Mesenchymal stem cell (in vitro differentiated cells and primary cell): ENCODE measurements at regions not wholly inside any gene's neighbourhood (a gene's known extent, or its start where the extent isn't known, plus 50 kb on each side); places are given as distances from the start of the nearest gene placed in this dataset.

Experiments
- DNase-seq: peaks from one replicate; pipeline ENCODE4 v3.0.0-alpha.2; 2013
- H2AFZ ChIP-seq: one replicate; pipeline ENCODE4 v1.6.1; 2013; ENCODE audit warnings: low read depth, mild to moderate bottlenecking, control low read depth, inconsistent platforms, low read length, moderate library complexity
- H2AK5ac ChIP-seq: 2 replicates; pipeline ENCODE4 v1.6.1; 2013; ENCODE audit warnings: low read length, moderate library complexity, mild to moderate bottlenecking, inconsistent platforms; ENCODE audit not compliant: severe bottlenecking
- H2BK120ac ChIP-seq: one replicate; pipeline ENCODE4 v1.6.1; 2013; ENCODE audit warnings: low read depth, mild to moderate bottlenecking, inconsistent platforms, low read length, moderate library complexity
- H2BK12ac ChIP-seq, 2 experiments: one replicate each; pipeline ENCODE4 v1.6.1; 2013; ENCODE audit warnings: inconsistent platforms in 2 of 2, low read length in 2 of 2, mild to moderate bottlenecking in 2 of 2, moderate library complexity in 2 of 2, control low read depth in 1 of 2
- H2BK15ac ChIP-seq: one replicate; pipeline ENCODE4 v1.6.1; 2013; ENCODE audit warnings: mild to moderate bottlenecking, low read depth, inconsistent platforms; ENCODE audit not compliant: poor library complexity, severe bottlenecking
- H2BK5ac ChIP-seq: 2 replicates; pipeline ENCODE4 v1.6.1; 2013; ENCODE audit warnings: low read depth, mild to moderate bottlenecking, low read length, control low read depth, inconsistent platforms; ENCODE audit not compliant: poor library complexity, severe bottlenecking
- H3K14ac ChIP-seq, 2 experiments: one replicate each; pipeline ENCODE4 v1.6.1; 2013; ENCODE audit warnings: inconsistent platforms in 2 of 2, low read length in 2 of 2, control low read depth in 1 of 2, mild to moderate bottlenecking in 1 of 2, moderate library complexity in 1 of 2
- H3K18ac ChIP-seq, 2 experiments: one replicate each; pipeline ENCODE4 v1.6.1; 2013; ENCODE audit warnings: inconsistent platforms in 2 of 2, low read length in 2 of 2, control low read depth in 1 of 2, low read depth in 1 of 2, mild to moderate bottlenecking in 1 of 2
- H3K23ac ChIP-seq, 2 experiments: one replicate each; pipeline ENCODE4 v1.6.1; 2013; ENCODE audit warnings: inconsistent platforms in 2 of 2, low read length in 2 of 2, mild to moderate bottlenecking in 2 of 2, moderate library complexity in 2 of 2, control low read depth in 1 of 2
- H3K27ac ChIP-seq: 2 replicates; pipeline ENCODE4 v1.5.1; 2013; ENCODE audit warnings: mild to moderate bottlenecking, moderate library complexity, low read length, control low read depth, inconsistent platforms; ENCODE audit not compliant: poor library complexity, severe bottlenecking
- H3K27me3 ChIP-seq, 2 experiments: 2 replicates each; pipeline versions ENCODE4 v1.6.1 to v1.7.0; 2013; ENCODE audit warnings: low read length in 2 of 2, mild to moderate bottlenecking in 2 of 2, moderate library complexity in 2 of 2, control low read depth in 1 of 2, inconsistent platforms in 1 of 2; ENCODE audit not compliant: control insufficient read depth in 1 of 2, insufficient read depth in 1 of 2
- H3K36me3 ChIP-seq, 2 experiments: 2 replicates each; pipeline versions ENCODE4 v1.6.1 to v1.7.0; 2013; ENCODE audit warnings: low read length in 2 of 2, control low read depth in 1 of 2, inconsistent platforms in 1 of 2, low read depth in 1 of 2, mild to moderate bottlenecking in 1 of 2; ENCODE audit not compliant: insufficient read depth in 2 of 2, control insufficient read depth in 1 of 2
- H3K4ac ChIP-seq, 2 experiments: one replicate each; pipeline ENCODE4 v1.6.1; 2013; ENCODE audit warnings: inconsistent platforms in 2 of 2, low read length in 2 of 2, mild to moderate bottlenecking in 2 of 2, moderate library complexity in 2 of 2, control low read depth in 1 of 2, low read depth in 1 of 2
- H3K4me1 ChIP-seq: 2 replicates; pipeline ENCODE4 v1.6.1; 2013; ENCODE audit warnings: low read depth, low read length, control low read depth; ENCODE audit not compliant: control insufficient read depth, insufficient read depth
- H3K4me2 ChIP-seq: 2 replicates; pipeline ENCODE4 v1.6.1; 2013; ENCODE audit warnings: low read length, mild to moderate bottlenecking, inconsistent platforms; ENCODE audit not compliant: poor library complexity, severe bottlenecking
- H3K4me3 ChIP-seq, 2 experiments: 2 replicates each; pipeline versions ENCODE4 v1.5.1 to v1.7.0; 2013; ENCODE audit warnings: low read length in 2 of 2, mild to moderate bottlenecking in 2 of 2, control low read depth in 1 of 2, low read depth in 1 of 2; ENCODE audit not compliant: insufficient read depth in 1 of 2
- H3K79me1 ChIP-seq: replicated peaks from 2 replicates; pipeline ENCODE4 v1.6.1; 2013; ENCODE audit warnings: mild to moderate bottlenecking, control low read depth, low read length, inconsistent platforms; ENCODE audit not compliant: poor library complexity, severe bottlenecking
- H3K9ac ChIP-seq: 2 replicates; pipeline ENCODE4 v1.7.0; 2013; ENCODE audit warnings: mild to moderate bottlenecking, low read length, moderate library complexity
- H3K9me3 ChIP-seq: 2 replicates; pipeline ENCODE4 v1.7.0; 2013; ENCODE audit warnings: mild to moderate bottlenecking, low read length; ENCODE audit not compliant: control insufficient read depth
- H4K8ac ChIP-seq: one replicate; pipeline ENCODE4 v1.6.1; 2013; ENCODE audit warnings: inconsistent platforms, mild to moderate bottlenecking, low read length, moderate library complexity
- H4K91ac ChIP-seq: one replicate; pipeline ENCODE4 v1.6.1; 2013; ENCODE audit warnings: mild to moderate bottlenecking, low read length, inconsistent platforms
- WGBS: methylation state at CpG from one replicate; pipeline ENCODE4 v1.1.7; 2013; ENCODE audit warnings: mixed read lengths; 5-methylcytosine and 5-hydroxymethylcytosine counted together

- no peak for DNase-seq
- Histone ChIP-seq H3K36me3 (no peaks in the 10 kb centered on the region), H3K4me3 (no peak overlapping the region), H2BK12ac (no peak overlapping the region), H2BK15ac (no peak overlapping the region), H3K4me2 (no peak overlapping the region), H2AFZ (no peak overlapping the region), H3K79me1 (no peaks in the 10 kb centered on the region), H2BK5ac (no peak overlapping the region), H3K4me1 (peaks cover 3% of the 10 kb centered on the region), H2BK120ac (no peak overlapping the region), H2AK5ac (no peak overlapping the region), H3K18ac (no peak overlapping the region), H4K8ac (no peak overlapping the region), H4K91ac (no peak overlapping the region), H3K14ac (no peak overlapping the region), H3K9me3 (peaks cover 10% of the 10 kb centered on the region), H3K4ac (no peak overlapping the region), H3K27me3 (no peaks in the 10 kb centered on the region), H3K27ac (peak overlapping the region; percentile 76), H3K23ac (no peak overlapping the region), H3K9ac (no peak overlapping the region)
- WGBS: 90% methylated on average over 3 of the region's 3 CpGs
These were observed 121.3 kb upstream of the JADE1 start for GRCh38 chr4:128688033-128688721.

GRCh38 chr4:128686810-128687209, 122.7 kb upstream of the JADE1 start:
- Histone ChIP-seq H3K79me1 (no peaks in the 10 kb centered on the region), H3K27me3 (no peaks in the 10 kb centered on the region), H3K27ac (no peak overlapping the region), H3K18ac (no peak overlapping the region), H2BK5ac (no peak overlapping the region), H3K4me1 (peaks cover 3% of the 10 kb centered on the region), H2BK15ac (no peak overlapping the region), H2BK12ac (no peak overlapping the region), H3K4ac (no peak overlapping the region), H3K4me2 (no peak overlapping the region), H3K14ac (no peak overlapping the region), H3K9me3 (peaks cover 10% of the 10 kb centered on the region), H3K4me3 (no peak overlapping the region), H3K36me3 (no peaks in the 10 kb centered on the region), H4K91ac (no peak overlapping the region), H3K9ac (no peak overlapping the region), H2BK120ac (no peak overlapping the region), H3K23ac (no peak overlapping the region), H2AK5ac (no peak overlapping the region), H2AFZ (no peak overlapping the region), H4K8ac (no peak overlapping the region)
- no peak for DNase-seq
- 95% methylated on average over 2 of the region's 2 CpGs for WGBS

GRCh38 chr4:128686032-128686465, 123.5 kb upstream of the JADE1 start:
- Histone ChIP-seq H3K4me3 (peak overlapping the region in 1 of 2 experiments; percentile 13), H3K36me3 (no peaks in the 10 kb centered on the region), H3K9me3 (peaks cover 10% of the 10 kb centered on the region), H3K27ac (no peak overlapping the region), H2BK5ac (no peak overlapping the region), H2AFZ (no peak overlapping the region), H2BK15ac (no peak overlapping the region), H3K9ac (no peak overlapping the region), H3K27me3 (no peaks in the 10 kb centered on the region), H3K4me2 (no peak overlapping the region), H3K18ac (no peak overlapping the region), H4K8ac (no peak overlapping the region), H4K91ac (no peak overlapping the region), H2BK12ac (no peak overlapping the region), H3K23ac (no peak overlapping the region), H3K79me1 (no peaks in the 10 kb centered on the region), H3K14ac (no peak overlapping the region), H3K4ac (no peak overlapping the region), H2BK120ac (no peak overlapping the region), H2AK5ac (no peak overlapping the region), H3K4me1 (peaks cover 3% of the 10 kb centered on the region)
- no peak for DNase-seq
- WGBS: 90% methylated on average over 2 of the region's 2 CpGs

- DNase-seq: no peak
These were observed 125.5 kb upstream of the JADE1 start for GRCh38 chr4:128684016-128684415.

More at GRCh38 chr4:128684016-128684415, 125.5 kb upstream of the JADE1 start:
- Histone ChIP-seq H2BK5ac (no peak overlapping the region), H3K9ac (no peak overlapping the region), H2AFZ (no peak overlapping the region), H2AK5ac (no peak overlapping the region), H3K4me3 (no peak overlapping the region), H3K36me3 (no peaks in the 10 kb centered on the region), H4K8ac (no peak overlapping the region), H4K91ac (no peak overlapping the region), H3K18ac (no peak overlapping the region), H3K27me3 (no peaks in the 10 kb centered on the region), H3K4me1 (peaks cover 3% of the 10 kb centered on the region), H3K79me1 (no peaks in the 10 kb centered on the region), H3K4ac (no peak overlapping the region), H3K9me3 (peaks cover 10% of the 10 kb centered on the region), H3K27ac (no peak overlapping the region), H2BK15ac (no peak overlapping the region), H3K4me2 (no peak overlapping the region), H2BK12ac (no peak overlapping the region), H3K23ac (no peak overlapping the region), H3K14ac (no peak overlapping the region), H2BK120ac (no peak overlapping the region)
- 60% methylated on average over 2 of the region's 2 CpGs for WGBS
